GM18499 (cell line): ENCODE measurements at regions not wholly inside any gene's neighbourhood (a gene's known extent, or its start where the extent isn't known, plus 50 kb on each side); places are given as distances from the start of the nearest gene placed in this dataset.

Experiments
- ATAC-seq: cut with Tn5 transposase; IDR thresholded peaks from one replicate; pipeline ENCODE4 v1.9.1; 2021; ENCODE audit warnings: moderate number of reproducible peaks; ENCODE audit not compliant: insufficient read depth, unreplicated experiment

DNA sequence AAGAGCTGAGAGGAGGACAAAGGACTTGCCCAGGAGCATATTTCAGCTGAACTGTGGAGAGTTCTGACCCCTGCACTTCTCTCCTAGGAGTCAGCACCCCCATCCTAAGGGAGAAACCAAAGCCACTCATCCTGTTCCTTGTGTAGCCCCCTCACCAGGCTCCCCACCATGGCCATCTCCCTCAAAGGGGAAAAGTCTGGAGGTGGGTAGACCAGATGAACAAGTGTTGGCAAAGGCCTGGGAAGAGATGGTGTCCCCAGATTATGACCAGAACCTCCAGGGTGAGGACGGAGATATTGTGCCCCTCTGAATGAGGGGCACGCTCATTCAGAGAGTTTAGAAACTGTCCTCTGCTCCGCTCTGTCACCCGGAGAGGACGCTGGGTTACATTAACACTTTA, 880.0 kb downstream of the BRD1 start:
- ATAC-seq = no peak

DNA sequence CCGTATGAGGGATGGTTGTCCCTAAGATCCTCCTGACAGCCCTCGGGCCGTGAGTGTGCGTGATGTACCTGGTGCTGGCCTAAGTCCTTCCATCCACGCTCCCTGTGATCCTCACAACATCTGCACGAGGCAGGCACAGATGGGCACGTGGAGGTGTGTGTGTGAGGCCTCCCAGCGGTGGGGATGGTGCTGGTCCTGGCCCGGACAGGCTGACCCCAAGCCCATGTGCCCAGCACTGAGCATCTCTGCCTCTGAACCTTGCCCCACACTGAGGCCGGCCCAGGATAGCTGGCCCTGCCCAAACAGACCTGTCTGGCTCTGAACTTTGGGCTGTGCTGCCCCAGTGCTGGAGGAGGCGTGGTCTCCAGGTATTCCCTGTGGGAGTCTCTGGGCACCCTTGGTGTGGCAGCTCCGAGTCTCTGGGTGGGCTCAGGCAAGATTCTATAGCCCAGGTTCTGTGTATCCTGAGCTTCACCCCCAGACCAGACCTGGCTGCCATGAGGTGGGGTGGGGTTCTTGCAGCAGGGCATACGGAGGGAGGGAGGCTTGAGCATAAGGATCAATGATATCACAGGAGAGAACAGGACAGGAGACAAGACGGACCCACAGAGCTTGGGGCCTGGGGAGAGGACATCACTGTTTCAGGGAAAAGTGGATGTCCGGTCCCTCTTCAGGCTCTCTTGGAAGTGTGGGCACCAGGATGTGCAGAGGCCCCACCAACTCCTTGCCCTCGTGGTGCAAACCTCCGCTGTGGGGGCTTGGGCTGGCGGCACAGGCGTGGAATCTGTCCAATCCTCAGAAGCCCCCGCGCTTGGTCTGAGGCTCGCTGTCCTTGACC, 881.8 kb downstream of the BRD1 start:
- ATAC-seq = no peak

DNA sequence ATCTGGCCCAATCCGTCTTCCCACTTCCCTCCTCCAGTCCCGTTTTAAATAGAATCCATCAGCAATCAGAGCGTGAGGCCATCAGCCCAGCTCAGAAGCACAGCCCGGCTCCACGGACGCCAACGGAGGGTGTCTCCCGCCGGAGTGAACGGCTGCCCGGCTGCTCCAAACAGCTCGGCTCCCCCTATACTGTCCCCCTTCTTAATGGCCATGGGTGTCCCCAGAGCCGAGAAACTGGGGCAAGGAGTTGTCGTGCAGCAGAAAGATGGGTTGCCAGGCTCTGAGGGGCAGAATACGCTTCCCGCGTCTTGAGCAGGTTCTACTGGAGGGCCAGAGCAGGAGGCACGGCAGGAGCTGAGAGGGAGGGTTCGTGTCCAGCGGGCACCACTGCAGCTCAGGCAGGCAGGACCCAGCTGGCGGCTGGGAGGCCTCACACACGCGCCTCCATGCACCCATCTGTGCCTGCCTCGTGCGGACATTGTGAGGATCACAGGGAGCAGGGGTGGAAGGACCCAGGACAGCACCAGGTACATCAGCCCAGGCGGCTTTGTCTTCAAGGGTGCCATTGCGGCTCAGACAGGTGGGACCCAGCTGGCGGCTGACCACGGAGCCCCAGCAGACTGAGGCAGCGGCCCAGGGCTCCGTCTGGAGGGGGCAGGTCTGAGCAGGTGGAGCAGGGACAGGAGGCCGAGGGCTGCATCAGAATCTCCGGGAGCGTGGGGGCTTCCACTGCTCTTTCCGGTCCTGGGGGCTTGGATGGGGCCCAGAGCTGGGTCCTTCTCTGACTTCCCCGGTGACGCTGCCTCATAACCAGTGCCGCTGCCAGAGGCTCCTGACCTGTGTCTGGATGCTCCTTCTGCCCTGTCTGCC, 882.7 kb downstream of the BRD1 start:
- no peak for ATAC-seq

DNA sequence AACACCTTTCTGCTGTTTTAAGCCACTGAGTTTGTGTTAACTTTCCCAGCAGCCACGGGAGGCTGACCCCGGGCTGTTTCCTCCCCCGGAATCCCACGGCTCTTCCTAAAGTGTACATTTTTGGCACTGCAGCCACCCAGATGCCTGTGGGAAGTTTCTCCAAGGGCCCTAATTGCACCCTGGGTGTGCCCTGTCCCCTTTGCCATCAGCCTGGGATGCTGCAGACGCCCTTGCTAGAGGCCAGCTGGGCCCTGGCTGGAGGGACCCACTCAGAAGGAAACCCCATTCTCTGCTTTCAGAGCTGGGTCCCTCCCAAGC, 883.3 kb downstream of the BRD1 start:
- no peak for ATAC-seq

DNA sequence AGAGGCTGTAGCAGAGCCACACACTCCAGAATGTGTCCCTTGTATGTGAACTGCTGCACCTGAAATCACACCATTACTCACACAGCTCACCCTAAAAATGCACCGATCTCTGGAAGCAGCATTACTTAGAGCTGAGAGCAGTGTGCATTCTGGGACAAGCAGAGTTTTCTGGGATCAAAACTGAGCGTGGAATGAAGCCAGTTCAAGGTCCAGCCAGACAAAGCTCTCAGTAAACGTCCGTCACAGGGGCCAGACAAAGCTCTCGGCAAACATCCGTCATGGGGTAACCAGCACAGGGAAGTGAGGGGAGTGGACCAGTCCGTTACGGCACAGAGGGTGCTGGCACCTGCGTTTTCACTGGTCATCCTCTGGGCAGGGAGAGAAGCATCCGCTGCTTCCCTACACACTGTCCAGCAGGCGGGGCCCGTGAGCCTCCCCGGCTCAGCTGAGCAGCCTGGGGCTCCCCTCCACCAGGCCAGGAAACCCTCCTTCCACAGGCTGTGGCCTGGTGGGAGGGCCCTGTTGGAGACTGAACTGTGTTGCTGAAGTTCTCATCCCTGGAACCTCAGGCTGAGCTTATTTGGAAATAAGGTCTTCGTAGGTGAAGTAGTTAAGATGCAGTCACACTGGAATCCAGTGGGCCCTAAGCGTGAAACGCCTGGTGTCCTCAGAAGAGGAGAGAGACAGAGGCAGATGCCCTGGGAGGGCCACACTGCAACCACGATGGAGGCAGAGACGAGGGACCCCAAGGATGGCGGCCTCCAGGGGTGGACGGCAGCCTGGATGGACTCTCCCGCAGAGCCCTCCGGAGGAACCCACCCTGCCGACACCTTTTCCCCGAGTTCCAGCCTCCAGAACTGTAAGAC, 883.9 kb downstream of the BRD1 start:
- ATAC-seq = no peak

DNA sequence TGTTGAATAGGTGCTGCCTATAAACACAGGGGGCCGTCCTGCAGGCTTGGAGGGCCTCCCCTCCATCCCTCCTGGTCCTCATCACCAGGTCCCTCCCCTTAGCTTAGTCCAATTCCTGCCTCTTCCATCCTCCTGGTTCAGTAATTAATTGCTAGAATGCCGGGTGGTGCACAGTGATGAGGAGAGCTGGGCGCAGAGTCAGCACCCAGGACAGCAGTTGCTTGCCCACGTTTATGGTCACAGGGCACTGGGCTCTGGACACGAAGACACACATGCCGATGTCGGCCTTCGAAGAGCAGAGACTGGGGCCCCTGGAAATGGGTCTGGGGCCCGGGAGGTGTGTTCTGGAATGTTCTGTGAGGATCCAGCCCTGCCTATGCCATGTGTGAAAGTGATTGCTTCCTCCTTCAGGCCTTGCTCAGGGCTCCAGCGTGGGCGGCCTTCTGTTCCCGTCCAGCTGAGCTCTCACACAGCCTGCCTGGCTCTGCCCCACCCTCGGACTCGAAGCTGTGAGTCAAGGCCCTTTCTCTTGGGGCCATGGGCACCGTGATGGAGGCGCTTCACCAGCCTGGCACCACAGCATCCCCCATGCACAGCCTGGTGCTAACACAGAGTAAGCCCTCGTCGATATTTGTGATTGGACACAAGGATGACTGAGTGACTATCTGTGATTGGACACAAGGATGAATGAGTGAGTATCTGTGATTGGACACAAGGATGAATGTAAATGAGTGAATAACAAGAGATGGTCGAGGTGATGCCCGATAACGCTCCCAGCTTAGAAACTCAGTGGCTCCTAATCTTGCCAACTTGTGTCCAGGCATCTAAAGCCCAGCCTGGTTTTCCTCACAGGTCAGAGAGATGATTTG, 884.7 kb downstream of the BRD1 start:
- ATAC-seq = no peak

DNA sequence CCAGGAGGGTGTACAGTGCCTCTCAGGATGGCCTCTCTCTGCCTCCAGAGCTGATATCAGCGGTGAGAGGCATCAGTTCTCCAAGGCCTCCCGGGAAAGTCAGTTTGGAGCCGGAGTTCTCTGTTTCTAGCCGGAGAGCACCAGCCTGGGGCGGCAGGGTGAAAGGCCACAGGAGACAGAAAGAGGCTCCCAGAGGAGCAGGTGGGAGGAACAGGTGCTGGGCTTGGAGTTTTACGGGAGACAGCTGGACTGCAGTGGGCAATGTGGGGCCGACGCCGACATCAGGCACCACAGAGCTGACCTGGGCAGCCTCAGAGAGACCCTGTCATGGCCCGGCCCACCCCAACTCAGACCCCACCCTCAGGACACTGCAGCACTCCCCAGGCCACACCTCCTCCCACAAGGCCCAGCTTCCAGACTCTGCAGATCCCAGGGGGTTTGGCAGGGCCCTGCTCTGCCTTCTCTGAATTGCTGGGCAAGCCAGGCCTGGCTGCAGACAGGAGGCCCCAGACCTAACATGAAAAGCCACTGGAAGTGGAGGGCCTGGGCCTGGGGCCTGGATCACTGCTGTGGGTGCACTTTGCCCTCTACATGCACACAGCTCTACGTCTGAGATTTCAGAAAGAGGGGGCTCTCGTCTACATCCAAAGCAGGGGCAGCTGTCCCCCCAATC, 885.6 kb downstream of the BRD1 start:
- no peak for ATAC-seq

DNA sequence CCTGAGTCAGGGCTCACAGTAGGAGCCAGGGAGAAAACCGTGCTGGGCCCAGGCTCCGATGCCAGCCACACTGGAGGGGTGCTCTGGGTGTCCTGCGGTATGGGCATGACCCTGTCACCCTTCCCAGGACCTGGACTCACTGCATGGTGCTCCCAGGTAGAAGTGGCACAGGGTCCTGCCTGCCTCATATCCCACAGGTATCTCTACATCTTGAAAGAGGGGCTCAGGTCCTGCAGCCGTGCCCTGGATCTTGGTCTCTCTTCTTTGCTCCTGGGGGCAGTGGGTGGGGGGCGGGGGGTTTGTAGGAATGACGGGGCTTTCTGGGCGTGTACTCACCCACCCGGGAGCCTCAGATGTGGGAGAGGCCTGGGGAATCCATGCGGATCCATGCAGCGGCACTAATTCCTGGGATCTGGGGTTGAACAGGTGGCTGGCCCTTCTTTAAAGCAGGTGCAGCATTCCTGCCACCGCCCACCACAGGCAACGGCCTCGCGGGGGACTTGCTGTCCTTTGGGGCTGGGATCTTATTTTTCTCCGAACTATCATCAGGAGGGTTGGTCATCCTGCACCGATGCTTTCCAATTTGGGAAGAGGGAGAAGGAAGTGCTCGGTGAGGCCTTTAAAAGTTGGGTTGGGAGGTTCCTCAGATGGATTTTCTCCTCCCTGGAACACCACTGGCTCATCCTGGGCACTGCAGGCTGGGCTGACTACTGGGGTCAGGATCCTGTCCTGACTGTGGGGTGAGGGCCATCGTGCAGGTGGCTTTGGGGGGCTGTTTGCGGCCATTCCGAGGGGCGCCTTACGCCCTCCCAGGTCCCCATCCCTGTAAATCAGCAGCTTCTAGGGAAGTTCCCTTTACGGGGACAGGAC, 886.4 kb downstream of the BRD1 start:
- ATAC-seq = no peak

DNA sequence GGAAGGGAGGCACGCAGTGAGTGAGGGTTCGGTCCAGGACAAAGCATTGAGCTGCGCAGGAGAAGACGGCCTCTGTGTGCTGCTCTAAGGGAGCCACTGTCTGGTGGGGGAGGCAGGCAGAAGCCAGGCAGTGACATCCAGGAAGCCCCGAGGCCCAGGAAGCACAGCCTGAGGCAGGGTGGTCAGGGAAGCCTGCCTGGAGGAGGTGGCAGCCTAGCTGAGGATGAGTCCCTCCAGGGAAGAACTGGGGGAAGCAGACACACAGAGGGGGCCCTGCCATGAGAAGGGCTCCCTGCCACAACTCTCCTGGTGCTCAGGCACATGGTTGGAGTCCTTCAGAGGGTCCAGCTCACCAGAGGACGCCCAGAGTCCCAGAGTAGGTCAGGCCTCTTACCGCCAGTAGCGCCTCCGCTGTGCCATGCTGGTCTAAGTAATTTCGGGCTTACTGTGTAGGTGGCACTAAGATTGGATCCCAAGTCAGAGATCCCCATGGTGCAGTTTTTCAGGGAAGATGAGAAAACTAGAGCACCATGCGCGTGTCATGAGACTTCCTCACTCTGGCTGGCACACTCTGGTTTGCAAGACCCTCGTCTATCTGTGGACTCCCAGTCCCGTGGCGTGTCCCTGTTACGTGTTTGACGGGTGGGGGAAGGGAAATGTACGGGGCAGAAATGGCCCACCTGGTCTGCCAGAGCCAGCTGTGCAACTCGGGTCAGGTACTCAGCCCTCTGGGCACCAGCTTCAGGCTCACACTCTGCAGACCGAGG, 887.2 kb downstream of the BRD1 start:
- ATAC-seq = no peak

DNA sequence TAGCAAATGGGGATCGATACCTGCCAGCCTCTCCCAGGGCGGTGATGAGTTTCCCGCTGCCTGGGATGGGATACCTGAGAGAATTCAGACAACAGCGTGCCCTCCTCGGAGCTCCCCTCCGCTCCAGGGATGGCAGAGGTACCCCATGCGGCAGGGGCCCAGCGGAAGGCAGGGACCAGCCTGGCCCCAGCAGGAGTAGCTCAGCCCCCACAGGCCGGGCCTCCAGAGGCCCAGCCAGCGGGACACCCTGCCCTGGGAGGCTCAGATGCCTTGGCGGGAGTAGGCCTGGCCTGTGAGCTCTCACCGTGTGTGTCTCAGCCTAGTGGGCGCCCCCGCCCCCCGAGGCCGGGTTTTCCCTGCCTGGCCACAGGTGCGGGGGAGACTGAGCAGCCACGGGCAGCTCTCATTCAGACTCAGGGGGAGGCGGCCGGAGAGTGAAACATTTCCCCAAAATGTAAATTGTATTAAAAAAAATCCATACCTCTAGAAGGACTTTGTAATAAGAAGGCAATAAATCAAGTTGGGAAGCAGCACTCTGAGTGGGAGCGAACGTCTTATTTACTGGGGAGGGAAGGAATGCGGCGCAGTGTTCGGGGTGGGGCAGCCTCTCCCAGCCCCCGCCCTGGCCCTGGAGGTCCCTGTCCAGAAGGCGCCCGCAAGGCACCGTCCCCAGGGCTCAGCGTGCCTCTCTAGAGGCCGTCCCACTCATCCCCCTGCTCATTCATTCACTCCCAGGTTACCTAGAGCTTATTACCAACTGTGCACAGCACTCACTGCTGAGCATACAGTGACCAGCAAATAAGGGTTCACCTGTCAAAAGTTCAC, 888.0 kb downstream of the BRD1 start:
- ATAC-seq = no peak

DNA sequence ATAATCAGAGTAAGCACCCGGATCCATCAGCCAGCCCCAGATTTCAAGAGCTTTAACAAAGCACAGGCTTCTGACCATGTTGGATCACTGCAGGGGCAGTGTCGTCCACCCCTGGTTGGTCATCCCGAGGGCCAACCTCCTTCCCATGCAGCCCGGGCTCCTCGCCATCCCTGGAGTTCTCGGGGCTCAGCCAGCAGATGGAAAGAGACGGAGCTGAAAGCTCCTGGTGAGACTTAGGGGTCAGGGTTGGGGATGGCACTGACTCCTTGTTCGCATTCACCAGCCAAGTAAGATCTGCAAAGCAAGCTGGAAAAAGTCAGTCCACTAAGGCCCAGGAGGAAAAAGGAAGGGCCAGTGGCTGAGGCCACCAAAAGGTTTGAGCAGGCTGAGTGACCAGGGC, 888.9 kb downstream of the BRD1 start:
- no peak for ATAC-seq

DNA sequence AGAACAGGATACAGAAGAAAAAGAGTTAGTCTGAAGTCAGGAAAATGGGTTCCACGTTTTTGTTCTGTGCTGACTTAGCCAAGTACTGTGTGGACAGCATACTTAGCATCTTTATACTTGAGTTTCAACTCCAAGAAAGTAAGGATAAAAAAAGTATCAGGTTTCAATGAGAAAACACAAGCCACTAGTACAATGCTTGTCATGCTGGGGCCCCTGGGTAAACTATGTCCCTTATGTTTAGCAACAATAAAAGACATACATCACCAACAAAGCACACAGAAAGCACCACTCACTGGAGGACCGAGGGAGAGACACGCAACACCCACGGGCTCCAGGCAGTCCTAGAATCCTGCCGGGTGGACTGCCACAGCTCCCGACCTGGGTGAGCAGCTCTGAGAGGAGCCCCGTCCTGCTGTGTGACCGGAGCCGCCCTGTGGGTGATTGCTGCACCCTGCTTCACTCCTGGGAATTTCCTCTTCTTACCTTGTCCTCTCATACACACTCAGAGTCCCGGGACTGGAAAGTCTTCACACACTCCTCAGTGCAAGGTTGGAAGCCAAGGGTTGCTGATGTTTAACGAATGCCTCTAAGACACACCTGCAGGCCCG, 890.5 kb downstream of the BRD1 start:
- ATAC-seq = no peak

DNA sequence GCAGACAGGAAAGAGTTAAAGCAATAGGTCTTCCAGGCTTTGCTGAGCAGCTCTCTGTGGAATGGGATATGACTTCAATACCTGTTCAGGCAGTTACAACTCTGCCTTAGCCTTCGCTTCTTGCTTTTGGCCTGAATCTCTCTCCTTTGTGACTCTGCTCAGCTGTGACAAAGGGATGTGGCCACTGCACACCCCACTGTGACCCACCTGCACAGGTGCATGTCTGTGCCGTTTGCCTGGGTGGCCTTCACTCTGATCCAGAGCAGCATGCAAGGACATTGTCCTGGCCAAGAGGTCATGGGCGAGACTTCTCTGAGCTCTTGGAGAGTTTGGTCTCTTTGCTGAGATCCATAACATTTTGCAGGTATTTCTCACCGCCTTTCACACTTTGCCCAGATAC, 891.3 kb downstream of the BRD1 start:
- ATAC-seq = no peak

DNA sequence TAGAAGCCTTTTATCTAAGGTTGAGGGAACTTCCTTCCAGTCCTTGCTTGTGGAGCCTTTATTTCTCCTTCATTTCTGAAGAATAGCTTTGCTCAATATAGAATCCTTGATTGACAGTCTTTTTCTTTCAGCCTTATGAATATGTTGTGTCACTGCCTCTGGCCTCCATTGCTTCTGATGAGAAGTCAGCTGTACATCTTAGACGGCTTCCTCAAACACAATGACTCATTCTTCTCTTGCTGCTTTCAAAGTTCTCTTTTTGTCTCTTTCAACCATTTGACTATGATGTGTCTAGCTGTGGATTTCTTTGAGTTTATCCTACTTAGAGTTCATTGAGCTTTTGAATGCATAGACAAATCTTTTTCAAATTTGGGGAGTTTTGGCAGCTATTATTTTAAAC, 893.2 kb downstream of the BRD1 start:
- ATAC-seq = no peak

DNA sequence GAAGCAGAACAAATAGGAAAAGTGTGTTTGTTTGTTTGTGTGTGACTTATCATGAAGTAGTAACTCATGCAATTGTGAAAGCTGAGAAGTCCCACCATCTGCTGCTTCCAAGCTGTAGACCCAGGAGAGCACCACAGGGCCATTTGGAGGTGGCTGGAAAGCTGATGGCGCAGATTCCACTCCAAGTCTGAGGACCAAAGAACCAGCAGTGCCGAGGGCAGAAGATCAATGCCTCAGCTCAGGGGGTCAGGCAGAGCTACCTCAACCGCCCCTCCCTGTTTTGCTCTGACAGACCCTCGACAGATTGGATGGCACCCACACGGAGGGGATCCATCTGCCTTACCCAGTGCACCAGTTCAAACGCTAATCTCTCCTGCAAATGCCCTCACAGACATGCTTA, 896.2 kb downstream of the BRD1 start:
- no peak for ATAC-seq

DNA sequence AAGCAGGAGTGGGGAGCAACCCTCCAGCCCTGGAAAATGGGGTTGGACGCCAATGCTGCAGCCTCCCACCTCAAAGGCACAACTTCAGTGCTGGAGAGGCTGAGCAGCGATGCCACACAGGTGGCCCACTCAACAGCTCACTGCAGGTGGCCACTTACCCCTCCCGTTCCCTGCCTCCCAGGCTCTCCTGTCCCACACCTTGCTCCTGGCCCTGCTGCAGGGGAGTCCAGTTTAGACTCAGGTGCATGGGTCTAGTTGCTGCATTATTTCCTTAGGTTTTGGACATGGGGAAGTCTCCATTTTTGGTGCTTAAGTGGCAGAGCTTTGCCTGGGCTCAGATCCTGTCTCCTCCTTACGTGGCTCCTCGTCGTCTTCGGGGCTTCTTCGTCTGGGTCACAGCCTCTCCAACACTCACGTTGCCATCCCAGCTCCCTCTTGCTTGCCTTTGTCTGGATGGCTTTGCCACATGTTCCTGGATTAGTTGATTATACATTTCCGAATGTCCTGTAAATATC, 898.3 kb downstream of the BRD1 start:
- no peak for ATAC-seq
